Body of pancreas (tissue), 4 donors: ENCODE measurements at regions not wholly inside any gene's neighbourhood (a gene's known extent, or its start where the extent isn't known, plus 50 kb on each side); places are given as distances from the start of the nearest gene placed in this dataset.

Experiments used
- CTCF ChIP-seq, 7 experiments: fragments of 450-650 bp in 4 of 7; fragments of 200-600 bp in 3 of 7; sonication (generic) in 3 of 7; IDR thresholded peaks; one replicate each; pipeline ENCODE4 v1.5.1; 2016 to 2019; ENCODE audit warnings: antibody characterized with exemption in 7 of 7
- POLR2A ChIP-seq, 3 donors: fragments of 450-650 bp; IDR thresholded peaks; one replicate each; pipeline ENCODE4 v1.6.1; 2016; ENCODE audit warnings: antibody characterized with exemption in 3 of 3, mild to moderate bottlenecking in 2 of 3

- no peak for TF ChIP-seq CTCF (IDR thresholded peaks at IDR 0.05)
- TF ChIP-seq POLR2A (IDR thresholded peaks at IDR 0.05) = no peak
Measured at GRCh38 chr5:107324809-107325208, 345.9 kb downstream of the EFNA5 start.
